ENCODE measurements at regions not wholly inside any gene's neighbourhood (a gene's known extent, or its start where the extent isn't known, plus 50 kb on each side); places are given as distances from the start of the nearest gene placed in this dataset.

DNA sequence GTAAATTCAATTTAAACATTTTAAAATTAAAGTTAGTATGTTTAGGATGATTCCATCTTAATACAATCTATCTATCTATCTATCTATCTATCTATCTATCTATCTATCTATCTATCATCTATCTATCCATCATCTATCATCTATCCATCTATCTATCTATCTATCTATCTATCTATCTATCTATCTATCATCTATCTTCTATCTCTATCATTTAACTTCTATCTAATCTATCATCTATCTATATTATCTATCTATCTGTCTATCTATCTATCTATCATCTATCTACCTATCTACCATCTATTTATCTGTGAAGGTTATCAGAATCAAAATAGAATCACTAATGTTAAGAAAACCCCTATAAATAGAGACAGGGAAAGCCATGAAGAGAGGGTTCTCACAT is 78.3 kb downstream of the RAMP3 start:
- no peak overlapping the region for H3K27ac Mint-ChIP-seq
- H3K4me1 Mint-ChIP-seq (ENCODE audit: low read depth): no peaks in the 10 kb centered on the region
- peaks cover 2 to 11% of the 10 kb centered on the region in 2 experiments for H3K27me3 ChIP-seq (ENCODE audit: control insufficient read depth in 1 of 2, insufficient read depth in 2 of 2, low read length in 2 of 2)
- ATAC-seq (ENCODE audit: poor library complexity) (no peak), DNase-seq (no peak)
- ChIA-PET CTCF (no interaction called here), POLR2A (no interaction called here)
- intact Hi-C loops (cut with DNase I, micrococcal nuclease): no loop called here
- H3K36me3 Mint-ChIP-seq (ENCODE audit: low read depth): no peaks in the 10 kb centered on the region
- H3K4me1 ChIP-seq (ENCODE audit: insufficient read depth, low read length): no peaks in the 10 kb centered on the region
- H3K27ac ChIP-seq (ENCODE audit: low read depth in 1 of 2, low read length in 2 of 2): no peak overlapping the region
- H3K36me3 ChIP-seq (ENCODE audit: insufficient read depth, low read length): no peaks in the 10 kb centered on the region
- H3K4me3 Mint-ChIP-seq: no peak overlapping the region
- H3K27me3 Mint-ChIP-seq: peaks cover 30% of the 10 kb centered on the region
- H3K4me3 ChIP-seq (ENCODE audit: low read length): no peak overlapping the region
- H3K9me3 Mint-ChIP-seq: no peaks in the 10 kb centered on the region
- TF ChIP-seq, protein P1, sequence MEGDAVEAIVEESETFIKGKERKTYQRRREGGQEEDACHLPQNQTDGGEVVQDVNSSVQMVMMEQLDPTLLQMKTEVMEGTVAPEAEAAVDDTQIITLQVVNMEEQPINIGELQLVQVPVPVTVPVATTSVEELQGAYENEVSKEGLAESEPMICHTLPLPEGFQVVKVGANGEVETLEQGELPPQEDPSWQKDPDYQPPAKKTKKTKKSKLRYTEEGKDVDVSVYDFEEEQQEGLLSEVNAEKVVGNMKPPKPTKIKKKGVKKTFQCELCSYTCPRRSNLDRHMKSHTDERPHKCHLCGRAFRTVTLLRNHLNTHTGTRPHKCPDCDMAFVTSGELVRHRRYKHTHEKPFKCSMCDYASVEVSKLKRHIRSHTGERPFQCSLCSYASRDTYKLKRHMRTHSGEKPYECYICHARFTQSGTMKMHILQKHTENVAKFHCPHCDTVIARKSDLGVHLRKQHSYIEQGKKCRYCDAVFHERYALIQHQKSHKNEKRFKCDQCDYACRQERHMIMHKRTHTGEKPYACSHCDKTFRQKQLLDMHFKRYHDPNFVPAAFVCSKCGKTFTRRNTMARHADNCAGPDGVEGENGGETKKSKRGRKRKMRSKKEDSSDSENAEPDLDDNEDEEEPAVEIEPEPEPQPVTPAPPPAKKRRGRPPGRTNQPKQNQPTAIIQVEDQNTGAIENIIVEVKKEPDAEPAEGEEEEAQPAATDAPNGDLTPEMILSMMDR (IDR thresholded peaks at IDR 0.05): no peak
- no peaks in the 10 kb centered on the region for H3K9me3 ChIP-seq (ENCODE audit: control insufficient read depth in 1 of 2, insufficient read depth in 1 of 2, low read length in 2 of 2)

DNA sequence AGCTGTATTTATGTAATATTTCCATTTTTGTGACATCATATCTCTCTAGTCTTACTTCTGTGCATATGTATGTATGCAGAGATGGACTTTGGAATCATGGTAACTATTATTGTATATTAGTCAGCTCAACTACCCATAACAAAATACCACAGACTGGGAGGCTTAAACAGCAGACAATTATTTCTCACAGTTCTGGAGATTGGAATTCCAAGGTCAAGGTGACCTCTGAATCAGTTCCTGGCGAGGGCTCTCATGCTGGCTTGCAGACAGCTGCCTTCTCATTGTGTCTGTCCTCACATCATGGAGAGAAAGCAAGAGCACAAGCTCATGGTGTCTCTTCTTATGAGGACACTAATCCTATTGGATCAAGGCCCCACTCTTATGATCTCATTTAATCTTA is 79.1 kb downstream of the RAMP3 start:
- intact Hi-C loops (cut with DNase I, micrococcal nuclease): no loop called here

DNA sequence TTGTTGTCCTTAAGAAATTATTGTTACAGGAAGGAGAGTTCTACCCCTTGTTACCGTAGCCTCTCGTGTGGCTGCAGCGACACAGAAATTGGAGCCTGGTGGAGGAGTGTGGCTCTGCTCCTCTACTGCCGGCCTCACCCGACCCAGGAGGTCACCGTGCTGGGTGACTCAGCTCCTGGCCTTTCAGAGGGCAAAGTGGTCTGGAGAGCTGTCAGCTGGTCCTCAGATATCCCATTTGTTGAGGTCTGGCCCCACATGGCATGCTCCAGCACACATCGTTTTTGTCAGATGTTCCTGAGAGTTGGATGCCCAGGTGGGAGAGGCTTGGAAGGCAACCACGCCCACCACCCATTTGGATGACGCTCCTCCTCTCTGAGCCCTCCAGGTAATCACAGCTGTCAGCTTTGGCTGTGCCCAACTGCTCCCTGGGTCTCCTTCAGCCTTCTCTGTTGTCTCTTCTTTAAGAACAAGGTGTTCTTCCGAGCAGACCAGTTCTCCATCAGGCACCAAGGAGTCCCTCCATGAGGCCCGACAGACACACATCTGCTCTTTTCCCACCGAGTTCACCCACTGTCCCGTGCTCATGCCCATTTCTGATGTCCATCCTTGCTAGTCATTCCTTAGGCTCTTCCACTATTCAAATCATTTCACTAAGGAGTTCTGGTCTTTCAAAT is 80.3 kb downstream of the RAMP3 start:
- Histone ChIP-seq H3K27ac (ENCODE audit: low read depth in 1 of 2, low read length in 2 of 2) (no peak overlapping the region), H3K9me3 (ENCODE audit: control insufficient read depth in 1 of 2, insufficient read depth in 1 of 2, low read length in 2 of 2) (no peaks in the 10 kb centered on the region), H3K4me3 (ENCODE audit: low read length) (no peak overlapping the region), H3K4me1 (ENCODE audit: insufficient read depth, low read length) (no peaks in the 10 kb centered on the region), H3K27me3 (ENCODE audit: control insufficient read depth in 1 of 2, insufficient read depth in 2 of 2, low read length in 2 of 2) (peaks cover 7 to 11% of the 10 kb centered on the region in 2 experiments), H3K36me3 (ENCODE audit: insufficient read depth, low read length) (no peaks in the 10 kb centered on the region)
- DNase-seq (no peak), ATAC-seq (ENCODE audit: poor library complexity) (no peak)
- H3K4me3 Mint-ChIP-seq: no peak overlapping the region
- ChIA-PET POLR2A (no interaction called here), CTCF (no interaction called here)
- no peaks in the 10 kb centered on the region for H3K9me3 Mint-ChIP-seq
- TF ChIP-seq, protein P1 (IDR thresholded peaks at IDR 0.05): no peak
- H3K4me1 Mint-ChIP-seq (ENCODE audit: low read depth): no peaks in the 10 kb centered on the region
- H3K27ac Mint-ChIP-seq: no peak overlapping the region
- no peaks in the 10 kb centered on the region for H3K36me3 Mint-ChIP-seq (ENCODE audit: low read depth)
- intact Hi-C loops (cut with DNase I, micrococcal nuclease): no loop called here
- peaks cover 40% of the 10 kb centered on the region for H3K27me3 Mint-ChIP-seq

More for the DNA sequence above, 79.1 kb downstream of the RAMP3 start:
- Histone ChIP-seq H3K27me3 (ENCODE audit: control insufficient read depth in 1 of 2, insufficient read depth in 2 of 2, low read length in 2 of 2) (peaks cover 6 to 11% of the 10 kb centered on the region in 2 experiments), H3K9me3 (ENCODE audit: control insufficient read depth in 1 of 2, insufficient read depth in 1 of 2, low read length in 2 of 2) (no peaks in the 10 kb centered on the region), H3K36me3 (ENCODE audit: insufficient read depth, low read length) (no peaks in the 10 kb centered on the region), H3K27ac (ENCODE audit: low read depth in 1 of 2, low read length in 2 of 2) (no peak overlapping the region), H3K4me1 (ENCODE audit: insufficient read depth, low read length) (no peaks in the 10 kb centered on the region), H3K4me3 (ENCODE audit: low read length) (no peak overlapping the region)
- Mint-ChIP-seq H3K27me3 (peaks cover 38% of the 10 kb centered on the region), H3K4me1 (ENCODE audit: low read depth) (no peaks in the 10 kb centered on the region), H3K9me3 (no peaks in the 10 kb centered on the region), H3K36me3 (ENCODE audit: low read depth) (no peaks in the 10 kb centered on the region), H3K27ac (no peak overlapping the region), H3K4me3 (no peak overlapping the region)
- POLR2A ChIA-PET: no interaction called here
- CTCF ChIA-PET: no interaction called here
- TF ChIP-seq, protein P1 (IDR thresholded peaks at IDR 0.05): no peak
- DNase-seq (no peak), ATAC-seq (ENCODE audit: poor library complexity) (no peak)
